H9 (cell line): ENCODE measurements at regions not wholly inside any gene's neighbourhood (a gene's known extent, or its start where the extent isn't known, plus 50 kb on each side); places are given as distances from the start of the nearest gene placed in this dataset.

Experiments used
- DNase-seq: peaks from one replicate; pipeline ENCODE4 v3.0.0-alpha.2; 2017
- H2AFZ ChIP-seq: one replicate; pipeline ENCODE4 v1.6.1; 2013; ENCODE audit warnings: mild to moderate bottlenecking, low read length, control low read depth, moderate library complexity
- H2AK5ac ChIP-seq: 2 replicates; pipeline ENCODE4 v1.6.1; 2013; ENCODE audit warnings: low read length, control low read depth, mixed read lengths; ENCODE audit not compliant: insufficient read length
- H2BK120ac ChIP-seq: one replicate; pipeline ENCODE4 v1.6.1; 2013; ENCODE audit warnings: low read depth, mild to moderate bottlenecking, low read length, control low read depth, inconsistent platforms; ENCODE audit not compliant: poor library complexity, severe bottlenecking
- H2BK12ac ChIP-seq: 2 replicates; pipeline ENCODE4 v1.6.1; 2013; ENCODE audit warnings: low read length, control low read depth, mixed read lengths, low read depth; ENCODE audit not compliant: insufficient read length
- H2BK15ac ChIP-seq: 2 replicates; pipeline ENCODE4 v1.6.1; 2013; ENCODE audit warnings: low read depth, low read length, control low read depth
- H2BK20ac ChIP-seq: one replicate; pipeline ENCODE4 v1.6.1; 2013; ENCODE audit warnings: low read depth, mild to moderate bottlenecking, low read length, control low read depth, inconsistent platforms; ENCODE audit not compliant: poor library complexity, severe bottlenecking
- H2BK5ac ChIP-seq: 2 replicates; pipeline ENCODE4 v1.6.1; 2013; ENCODE audit warnings: low read length, control low read depth, mixed read lengths; ENCODE audit not compliant: insufficient read length
- H3K14ac ChIP-seq: 2 replicates; pipeline ENCODE4 v1.6.1; 2013; ENCODE audit warnings: low read length, control low read depth; ENCODE audit not compliant: insufficient read depth
- H3K18ac ChIP-seq: 2 replicates; pipeline ENCODE4 v1.6.1; 2013; ENCODE audit warnings: low read depth, mild to moderate bottlenecking, mixed read lengths, low read length, control low read depth; ENCODE audit not compliant: insufficient read length
- H3K23ac ChIP-seq: 2 replicates; pipeline ENCODE4 v1.6.1; 2013; ENCODE audit warnings: low read length, control low read depth, mixed read lengths, low read depth; ENCODE audit not compliant: insufficient read length
- H3K23me2 ChIP-seq: 2 replicates; pipeline ENCODE4 v1.6.1; 2013; ENCODE audit warnings: low read depth, mild to moderate bottlenecking, mixed read lengths, low read length, control low read depth; ENCODE audit not compliant: insufficient read length, poor library complexity, severe bottlenecking
- H3K27ac ChIP-seq: 2 replicates; pipeline ENCODE4 v1.5.1; 2013; ENCODE audit warnings: low read length, control low read depth, mixed read lengths, low read depth; ENCODE audit not compliant: insufficient read length
- H3K27me3 ChIP-seq: 2 replicates; pipeline ENCODE4 v1.6.1; 2013; ENCODE audit warnings: low read length, control low read depth, inconsistent platforms; ENCODE audit not compliant: insufficient read depth
- H3K4ac ChIP-seq: 2 replicates; pipeline ENCODE4 v1.6.1; 2013; ENCODE audit warnings: low read depth, mild to moderate bottlenecking, control low read depth, inconsistent platforms, low read length, moderate library complexity
- H3K4me1 ChIP-seq: 2 replicates; pipeline ENCODE4 v1.6.1; 2013; ENCODE audit warnings: low read length, control low read depth, inconsistent platforms; ENCODE audit not compliant: insufficient read depth
- H3K4me2 ChIP-seq: 2 replicates; pipeline ENCODE4 v1.6.1; 2013; ENCODE audit warnings: low read length, control low read depth, mixed read lengths; ENCODE audit not compliant: insufficient read length, insufficient read depth
- H3K56ac ChIP-seq: 2 replicates; pipeline ENCODE4 v1.6.1; 2013; ENCODE audit warnings: low read depth, mild to moderate bottlenecking, mixed read lengths, low read length, control low read depth; ENCODE audit not compliant: insufficient read length
- H3K79me1 ChIP-seq: 2 replicates; pipeline ENCODE4 v1.6.1; 2013; ENCODE audit warnings: low read depth, mild to moderate bottlenecking, moderate library complexity, low read length, control low read depth, inconsistent platforms; ENCODE audit not compliant: insufficient read depth, poor library complexity, severe bottlenecking
- H3K79me2 ChIP-seq: 2 replicates; pipeline ENCODE4 v1.6.1; 2013; ENCODE audit warnings: low read length, control low read depth, inconsistent platforms; ENCODE audit not compliant: insufficient read depth
- H3K9ac ChIP-seq: 2 replicates; pipeline ENCODE4 v1.6.1; 2013; ENCODE audit warnings: low read length, control low read depth, mixed read lengths; ENCODE audit not compliant: insufficient read length; ENCODE audit errors: extremely low read depth
- H3K9me3 ChIP-seq: one replicate; pipeline ENCODE4 v1.6.1; 2013; ENCODE audit warnings: low read depth, low read length, inconsistent platforms; ENCODE audit not compliant: control insufficient read depth
- H3T11ph ChIP-seq: one replicate; pipeline ENCODE4 v1.6.1; 2013; ENCODE audit warnings: mild to moderate bottlenecking, low read length, control low read depth, inconsistent platforms
- H4K20me1 ChIP-seq: one replicate; pipeline ENCODE4 v1.6.1; 2013; ENCODE audit not compliant: control insufficient read depth, insufficient read length, insufficient read depth
- H4K5ac ChIP-seq: 2 replicates; pipeline ENCODE4 v1.6.1; 2013; ENCODE audit warnings: low read depth, mild to moderate bottlenecking, mixed read lengths, low read length, control low read depth; ENCODE audit not compliant: insufficient read length
- H4K8ac ChIP-seq: replicated peaks from 2 replicates; pipeline ENCODE4 v1.6.1; 2013; ENCODE audit warnings: low read length, control low read depth, mixed read lengths, low read depth; ENCODE audit not compliant: insufficient read length
- H4K91ac ChIP-seq: 2 replicates; pipeline ENCODE4 v1.6.1; 2013; ENCODE audit warnings: low read depth, mild to moderate bottlenecking, moderate library complexity, mixed read lengths, low read length, control low read depth; ENCODE audit not compliant: insufficient read length
- H3K27ac Mint-ChIP-seq, 3 experiments: 2 replicates in 2 of 3; 3 replicates in 1 of 3; pipeline ENCODE4 v1.8.0; 2020 to 2021; ENCODE audit warnings: mixed read lengths in 3 of 3, mild to moderate bottlenecking in 1 of 3, moderate library complexity in 1 of 3
- H3K27me3 Mint-ChIP-seq: 2 replicates; pipeline ENCODE4 v1.8.0; 2021; ENCODE audit warnings: low read depth, mild to moderate bottlenecking, moderate library complexity, mixed read lengths
- H3K36me3 Mint-ChIP-seq, 3 experiments: 2 replicates in 2 of 3; 3 replicates in 1 of 3; pipeline ENCODE4 v1.8.0; 2020 to 2021; ENCODE audit warnings: low read depth in 3 of 3, mixed read lengths in 3 of 3; ENCODE audit not compliant: insufficient read depth in 1 of 3
- H3K4me1 Mint-ChIP-seq, 2 experiments: 2 replicates each; pipeline ENCODE4 v1.8.0; 2020; ENCODE audit warnings: mixed read lengths in 2 of 2
- H3K4me3 Mint-ChIP-seq, 2 experiments: 2 replicates in 1 of 2; 3 replicates in 1 of 2; pipeline ENCODE4 v1.8.0; 2020 to 2021; ENCODE audit warnings: mild to moderate bottlenecking in 2 of 2, mixed read lengths in 2 of 2, moderate library complexity in 1 of 2
- H3K9me3 Mint-ChIP-seq, 2 experiments: 2 replicates in 1 of 2; 3 replicates in 1 of 2; pipeline ENCODE4 v1.8.0; 2020; ENCODE audit warnings: mild to moderate bottlenecking in 2 of 2, mixed read lengths in 2 of 2, moderate library complexity in 1 of 2
- WGBS: extraction: QIAGEN DNeasy Blood & Tissue Kit; methylation state at CpG from one replicate; pipeline ENCODE4 v1.1.7; 2013; ENCODE audit warnings: missing lambda C conversion rate, low lambda C conversion rate, mixed read lengths; ENCODE audit not compliant: insufficient read length; ENCODE audit errors: extremely low coverage; 5-methylcytosine and 5-hydroxymethylcytosine counted together
- TF ChIP-seq, protein P1 (sequence below): fragments of 200-600 bp; sonication (generic); conservative IDR thresholded peaks from 3 replicates; pipeline ENCODE4 v1.8.0; 2021; ENCODE audit warnings: antibody characterized with exemption, mild to moderate bottlenecking

DNA sequence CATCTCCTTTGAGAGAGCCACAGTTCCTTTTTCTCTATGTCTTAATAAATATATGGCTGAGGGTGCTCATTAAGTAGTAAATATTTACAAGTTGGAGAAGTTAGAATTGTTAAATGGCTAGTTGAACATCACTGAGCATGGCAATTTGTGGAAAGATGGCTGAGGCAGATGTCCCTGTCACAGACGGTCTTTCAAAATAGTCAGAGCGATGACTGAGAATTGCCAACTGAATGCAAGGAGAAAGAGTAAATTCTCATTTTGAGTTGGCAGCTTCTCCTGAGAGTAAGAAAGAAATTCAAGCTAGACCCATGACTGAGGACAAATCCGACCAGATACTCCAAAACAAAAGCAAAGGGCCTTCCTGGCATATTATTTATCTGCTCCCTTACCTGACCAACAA lies 617.9 kb downstream of the KCTD16 start:
- TF ChIP-seq, protein P1, sequence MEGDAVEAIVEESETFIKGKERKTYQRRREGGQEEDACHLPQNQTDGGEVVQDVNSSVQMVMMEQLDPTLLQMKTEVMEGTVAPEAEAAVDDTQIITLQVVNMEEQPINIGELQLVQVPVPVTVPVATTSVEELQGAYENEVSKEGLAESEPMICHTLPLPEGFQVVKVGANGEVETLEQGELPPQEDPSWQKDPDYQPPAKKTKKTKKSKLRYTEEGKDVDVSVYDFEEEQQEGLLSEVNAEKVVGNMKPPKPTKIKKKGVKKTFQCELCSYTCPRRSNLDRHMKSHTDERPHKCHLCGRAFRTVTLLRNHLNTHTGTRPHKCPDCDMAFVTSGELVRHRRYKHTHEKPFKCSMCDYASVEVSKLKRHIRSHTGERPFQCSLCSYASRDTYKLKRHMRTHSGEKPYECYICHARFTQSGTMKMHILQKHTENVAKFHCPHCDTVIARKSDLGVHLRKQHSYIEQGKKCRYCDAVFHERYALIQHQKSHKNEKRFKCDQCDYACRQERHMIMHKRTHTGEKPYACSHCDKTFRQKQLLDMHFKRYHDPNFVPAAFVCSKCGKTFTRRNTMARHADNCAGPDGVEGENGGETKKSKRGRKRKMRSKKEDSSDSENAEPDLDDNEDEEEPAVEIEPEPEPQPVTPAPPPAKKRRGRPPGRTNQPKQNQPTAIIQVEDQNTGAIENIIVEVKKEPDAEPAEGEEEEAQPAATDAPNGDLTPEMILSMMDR: no peak
- no peaks in the 10 kb centered on the region for H3K27me3 Mint-ChIP-seq
- peaks cover 5 to 10% of the 10 kb centered on the region in 2 experiments; a peak in 3 of 5 replicates for H3K9me3 Mint-ChIP-seq

More for the DNA sequence above, 617.9 kb downstream of the KCTD16 start:
- no peak overlapping the region for H3K23ac ChIP-seq
- H3K27ac Mint-ChIP-seq: no peak overlapping the region
- no peak overlapping the region for H2BK5ac ChIP-seq
- no peaks in the 10 kb centered on the region for H3K4me1 ChIP-seq
- no peaks in the 10 kb centered on the region for H3K4me1 Mint-ChIP-seq
- no CpG with 5 or more reads among the region's 3 CpGs for WGBS
- no peak overlapping the region for H3K4me3 Mint-ChIP-seq
- no peak overlapping the region for H3K4ac ChIP-seq
- no peaks in the 10 kb centered on the region for H3K23me2 ChIP-seq
- no peaks in the 10 kb centered on the region for H3K27me3 ChIP-seq
- H3K9me3 ChIP-seq: no peaks in the 10 kb centered on the region
- no peak overlapping the region for H3K9ac ChIP-seq
- no peak overlapping the region for H2AK5ac ChIP-seq
- no peaks in the 10 kb centered on the region for H4K20me1 ChIP-seq
- no peak overlapping the region for H4K5ac ChIP-seq
- H3K56ac ChIP-seq: no peak overlapping the region
- no peak overlapping the region for H3K14ac ChIP-seq
- no peak overlapping the region for H2BK120ac ChIP-seq
- H3K36me3 Mint-ChIP-seq: peaks cover 0 to 5% (median 0%) of the 10 kb centered on the region in 3 experiments; a peak in 1 of 7 replicates
- no peak overlapping the region for H2BK15ac ChIP-seq
- DNase-seq: no peak
- no peaks in the 10 kb centered on the region for H3K79me2 ChIP-seq
- no peak overlapping the region for H3K18ac ChIP-seq
- H3T11ph ChIP-seq: no peak overlapping the region
- no peak overlapping the region for H2AFZ ChIP-seq
- no peaks in the 10 kb centered on the region for H3K79me1 ChIP-seq
- no peak overlapping the region for H4K8ac ChIP-seq
- no peak overlapping the region for H4K91ac ChIP-seq
- no peak overlapping the region for H2BK20ac ChIP-seq
- no peak overlapping the region for H3K4me2 ChIP-seq
- H3K27ac ChIP-seq: no peak overlapping the region
- H2BK12ac ChIP-seq: no peak overlapping the region
